ENCODE measurements at regions not wholly inside any gene's neighbourhood (a gene's known extent, or its start where the extent isn't known, plus 50 kb on each side); places are given as distances from the start of the nearest gene placed in this dataset.

DNA sequence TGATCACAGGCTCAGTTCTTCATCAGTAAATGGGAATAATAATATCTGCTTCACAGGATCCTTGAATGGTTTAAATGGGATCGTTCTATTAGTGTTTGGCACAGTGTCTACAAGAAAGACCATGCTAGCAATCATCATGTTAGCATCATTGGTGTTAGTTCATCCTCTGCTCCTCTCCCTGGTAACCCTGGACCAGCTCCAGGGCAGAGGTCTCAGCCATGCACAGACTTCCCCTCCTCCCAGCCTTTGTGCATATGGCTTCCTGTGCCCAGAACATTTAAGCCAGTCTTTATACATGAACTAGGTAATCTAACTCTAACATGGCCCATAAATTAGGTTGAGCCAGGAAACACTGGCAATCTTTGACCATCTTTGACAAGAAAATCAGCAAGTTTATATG is 180.2 kb downstream of the EPM2A start:
- no peaks in the 10 kb centered on the region for H3K9me3 Mint-ChIP-seq (ENCODE audit: unreplicated experiment)
- H3K4me3 Mint-ChIP-seq (ENCODE audit: unreplicated experiment) = no peak overlapping the region
- H3K27ac Mint-ChIP-seq (ENCODE audit: unreplicated experiment) = no peak overlapping the region
- peaks cover 2% of the 10 kb centered on the region for H3K27me3 Mint-ChIP-seq (ENCODE audit: unreplicated experiment)
- no peaks in the 10 kb centered on the region for H3K36me3 Mint-ChIP-seq (ENCODE audit: unreplicated experiment)
- no peak for DNase-seq (ENCODE audit: extremely low spot score, unreplicated experiment)
- TF ChIP-seq CTCF (IDR thresholded peaks at IDR 0.05) = no peak
- H3K4me1 Mint-ChIP-seq (ENCODE audit: unreplicated experiment) = no peaks in the 10 kb centered on the region

DNA sequence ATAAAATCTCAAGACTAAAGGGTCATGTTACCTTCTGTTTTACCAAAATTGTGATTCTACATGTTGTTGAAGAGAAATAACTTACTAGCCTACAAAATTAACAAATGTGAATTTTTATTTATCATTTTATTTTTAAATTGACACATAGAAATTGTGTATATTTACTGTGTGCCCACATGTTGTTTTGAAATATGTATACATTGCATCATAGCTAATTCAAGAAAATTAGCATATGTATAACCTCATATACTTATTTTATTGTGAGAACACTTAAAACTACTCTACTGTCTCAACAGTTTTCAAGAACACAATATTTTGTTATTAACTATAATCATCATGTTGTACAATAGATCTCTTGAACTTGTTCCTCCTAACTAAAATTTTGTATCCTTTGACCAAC is 177.8 kb downstream of the EPM2A start:
- no peaks in the 10 kb centered on the region for H3K9me3 Mint-ChIP-seq (ENCODE audit: unreplicated experiment)
- H3K4me1 Mint-ChIP-seq (ENCODE audit: unreplicated experiment) = no peaks in the 10 kb centered on the region
- DNase-seq (ENCODE audit: extremely low spot score, unreplicated experiment) = no peak
- peaks cover 2% of the 10 kb centered on the region for H3K27me3 Mint-ChIP-seq (ENCODE audit: unreplicated experiment)
- no peak for TF ChIP-seq CTCF (IDR thresholded peaks at IDR 0.05)
- H3K4me3 Mint-ChIP-seq (ENCODE audit: unreplicated experiment) = no peak overlapping the region
- no peaks in the 10 kb centered on the region for H3K36me3 Mint-ChIP-seq (ENCODE audit: unreplicated experiment)
- H3K27ac Mint-ChIP-seq (ENCODE audit: unreplicated experiment) = no peak overlapping the region

- no peaks in the 10 kb centered on the region for H3K27me3 Mint-ChIP-seq (ENCODE audit: unreplicated experiment)
- no peak for TF ChIP-seq CTCF (IDR thresholded peaks at IDR 0.05)
- DNase-seq (ENCODE audit: extremely low spot score, unreplicated experiment) = no peak
- no peak overlapping the region for H3K4me3 Mint-ChIP-seq (ENCODE audit: unreplicated experiment)
- no peak overlapping the region for H3K27ac Mint-ChIP-seq (ENCODE audit: unreplicated experiment)
- no peaks in the 10 kb centered on the region for H3K4me1 Mint-ChIP-seq (ENCODE audit: unreplicated experiment)
- H3K9me3 Mint-ChIP-seq (ENCODE audit: unreplicated experiment) = no peaks in the 10 kb centered on the region
- no peaks in the 10 kb centered on the region for H3K36me3 Mint-ChIP-seq (ENCODE audit: unreplicated experiment)
Observed at GRCh38 chr6:145559836-145560235, 175.5 kb downstream of the EPM2A start.

DNA sequence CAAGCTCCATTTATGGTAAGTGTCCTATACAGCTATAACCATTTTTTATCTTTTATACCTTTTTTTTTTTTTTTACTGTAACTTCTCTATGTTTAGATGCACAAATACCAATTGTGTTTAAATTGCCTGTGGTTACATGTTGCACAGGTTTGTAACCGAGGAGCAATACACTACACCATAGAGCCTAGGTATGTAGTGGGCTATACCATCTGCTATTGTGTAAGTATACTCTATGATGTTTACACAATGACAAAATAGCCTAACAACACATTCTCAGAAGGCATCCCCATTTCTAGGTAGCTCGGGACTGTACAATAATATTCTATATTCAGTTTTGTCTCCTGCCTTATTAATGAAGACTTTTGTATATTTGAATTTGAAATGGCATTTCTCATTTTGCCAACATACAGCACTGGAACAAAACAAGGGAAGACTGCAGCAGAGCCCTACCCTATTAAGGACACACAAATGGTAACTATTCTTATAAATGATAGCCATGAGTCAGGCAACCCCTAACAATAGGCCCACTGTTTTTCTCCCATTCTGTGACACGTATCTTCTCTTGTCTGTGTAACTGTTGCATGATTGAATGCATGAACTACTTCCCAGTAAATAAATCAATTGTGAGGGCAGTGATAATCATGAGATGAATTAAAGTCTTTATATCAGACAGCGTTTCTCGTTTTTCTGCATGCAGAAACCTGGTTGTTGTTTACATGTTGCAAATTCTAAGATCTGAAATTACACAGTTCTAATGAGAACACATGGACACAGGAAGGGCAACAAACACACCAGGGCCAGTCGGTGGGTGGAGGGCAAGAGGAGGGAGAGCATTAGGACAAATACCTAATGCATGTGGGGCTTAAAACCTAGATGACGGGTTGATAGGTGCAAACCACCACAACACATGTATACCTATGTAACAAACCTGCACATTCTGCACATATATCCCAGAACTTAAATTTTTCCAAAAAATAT is 173.9 kb downstream of the EPM2A start:
- DNase-seq (ENCODE audit: extremely low spot score, unreplicated experiment) = no peak
- Mint-ChIP-seq H3K27ac (ENCODE audit: unreplicated experiment) (no peak overlapping the region), H3K36me3 (ENCODE audit: unreplicated experiment) (no peaks in the 10 kb centered on the region), H3K27me3 (ENCODE audit: unreplicated experiment) (no peaks in the 10 kb centered on the region), H3K4me3 (ENCODE audit: unreplicated experiment) (no peak overlapping the region), H3K4me1 (ENCODE audit: unreplicated experiment) (no peaks in the 10 kb centered on the region), H3K9me3 (ENCODE audit: unreplicated experiment) (no peaks in the 10 kb centered on the region)
- no peak for TF ChIP-seq CTCF (IDR thresholded peaks at IDR 0.05)

DNA sequence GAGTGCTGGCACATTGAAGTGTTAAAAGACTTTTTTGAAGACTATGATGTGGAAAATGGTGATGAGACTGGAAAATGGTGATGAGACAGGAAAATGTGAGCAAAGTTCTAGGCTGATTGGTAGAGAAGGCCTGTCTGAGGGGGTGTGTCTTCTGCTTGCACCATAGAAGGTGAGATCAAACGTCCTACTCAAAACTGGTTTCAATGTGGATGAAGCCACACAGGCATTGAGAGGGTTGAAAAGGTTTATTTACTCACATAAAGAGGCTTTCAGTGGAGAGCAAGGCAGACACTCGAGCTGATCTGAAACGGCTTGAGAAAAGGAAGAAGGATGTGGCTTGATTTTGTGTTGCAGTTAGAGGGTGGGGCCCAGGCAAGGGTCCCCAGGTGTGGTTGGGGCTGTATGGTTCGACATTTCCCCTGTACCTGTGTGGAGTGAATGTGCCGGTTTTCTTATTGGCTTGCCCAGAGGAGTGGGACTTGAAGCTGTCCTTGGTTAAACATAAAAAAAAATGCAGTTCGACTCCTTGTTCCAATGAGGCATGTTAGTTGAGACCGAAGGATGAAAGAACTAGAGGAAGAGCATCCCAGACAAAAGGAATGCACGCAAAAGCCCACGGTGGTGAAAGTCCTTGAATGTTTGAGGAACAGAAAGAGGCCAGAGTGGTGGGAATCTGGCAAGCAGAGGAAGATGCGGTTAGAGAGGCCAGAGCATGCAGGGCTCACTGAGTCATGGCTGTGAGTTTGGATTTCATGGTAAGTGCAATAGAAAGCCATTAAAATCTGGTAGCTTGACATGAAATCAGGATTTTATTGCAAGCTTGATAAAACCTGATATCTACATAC is 172.3 kb downstream of the EPM2A start:
- Mint-ChIP-seq H3K27me3 (ENCODE audit: unreplicated experiment) (no peaks in the 10 kb centered on the region), H3K4me3 (ENCODE audit: unreplicated experiment) (no peak overlapping the region), H3K9me3 (ENCODE audit: unreplicated experiment) (no peaks in the 10 kb centered on the region), H3K36me3 (ENCODE audit: unreplicated experiment) (no peaks in the 10 kb centered on the region), H3K27ac (ENCODE audit: unreplicated experiment) (no peak overlapping the region), H3K4me1 (ENCODE audit: unreplicated experiment) (no peaks in the 10 kb centered on the region)
- TF ChIP-seq CTCF (IDR thresholded peaks at IDR 0.05) = no peak
- DNase-seq (ENCODE audit: extremely low spot score, unreplicated experiment) = no peak

Measured in osteocyte (in vitro differentiated cells).